ENCODE measurements at regions not wholly inside any gene's neighbourhood (a gene's known extent, or its start where the extent isn't known, plus 50 kb on each side); places are given as distances from the start of the nearest gene placed in this dataset.

DNA sequence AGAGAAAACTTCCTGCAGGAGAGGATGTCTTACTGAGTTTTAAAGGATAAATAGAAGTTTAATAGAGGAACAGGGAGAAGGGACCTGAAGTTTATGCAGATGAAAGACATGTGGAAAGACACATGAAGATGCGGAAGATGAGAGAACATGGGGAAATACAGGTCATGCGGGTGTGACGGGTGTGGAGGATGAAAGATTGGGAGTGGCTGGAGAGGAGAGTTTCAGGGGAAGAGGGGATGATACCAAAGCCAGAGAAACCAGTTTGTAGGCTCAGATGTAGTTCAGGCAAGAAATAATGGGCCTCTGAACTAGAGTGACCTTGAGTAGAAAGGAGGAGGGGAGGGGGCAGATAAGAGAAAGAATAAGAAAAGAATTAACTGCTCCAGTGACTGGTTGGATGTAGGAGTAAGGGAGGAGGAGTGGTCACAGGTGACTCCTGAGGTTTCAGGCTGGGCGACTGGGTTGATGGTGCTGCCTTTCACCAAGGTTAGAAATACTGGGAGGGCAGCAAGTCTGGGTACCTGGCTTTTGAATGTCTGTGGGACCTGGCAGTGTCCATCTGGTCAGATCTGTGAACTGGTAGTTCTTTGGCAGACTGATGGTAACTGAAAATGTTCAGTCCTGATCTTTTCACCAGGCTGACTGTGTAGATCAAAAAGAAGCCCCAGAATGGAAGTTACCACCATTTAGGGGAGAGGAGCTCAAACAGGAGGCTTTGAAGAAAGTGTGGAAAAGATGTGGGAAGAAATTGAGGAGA lies 69.4 kb downstream of the TET3 start:
- FAIRE-seq, result no peak
- no peak for DNase-seq (ENCODE audit: insufficient read length, low spot score)
- TF ChIP-seq TAF1 (IDR thresholded peaks at IDR 0.05; ENCODE audit: low read depth, low read length) (no peak), POLR2AphosphoS5 (IDR thresholded peaks at IDR 0.05; ENCODE audit: low read depth, low read length) (no peak)

DNA sequence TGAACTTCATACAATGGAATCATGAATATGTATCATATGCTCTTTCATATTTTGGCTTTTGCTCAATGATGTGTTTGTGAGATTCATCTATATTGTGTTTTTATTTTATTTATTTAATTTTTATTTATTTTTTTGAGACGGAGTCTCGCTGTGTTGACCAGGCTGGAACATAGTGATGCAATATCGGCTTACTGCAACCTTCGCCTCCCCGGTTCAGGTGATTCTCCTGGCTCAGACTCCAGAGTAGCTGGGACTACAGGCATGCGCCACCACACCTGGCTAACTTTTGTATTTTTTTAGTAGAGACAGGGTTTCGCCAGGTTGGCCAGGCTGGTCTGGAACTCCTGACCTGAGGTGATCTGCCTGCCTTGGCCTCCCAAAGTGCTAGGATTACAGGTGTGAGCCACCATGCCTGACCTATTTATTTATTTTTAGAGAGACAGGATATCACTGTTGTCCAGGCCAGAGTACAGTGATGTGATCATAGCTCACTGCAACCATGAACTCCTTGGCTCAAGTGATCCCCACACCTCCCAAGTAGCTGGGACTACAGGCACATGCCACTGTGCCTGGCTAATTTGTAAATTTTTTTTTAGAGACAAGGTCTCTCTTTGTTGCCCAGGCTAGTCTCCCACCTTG lies 74.5 kb downstream of the TET3 start:
- DNase-seq (ENCODE audit: insufficient read length, low spot score) (no peak), FAIRE-seq (no peak)
- TF ChIP-seq POLR2A (IDR thresholded peaks at IDR 0.05; ENCODE audit: low read depth, low read length), result no peak
- no peak for TF ChIP-seq POLR2AphosphoS5 (IDR thresholded peaks at IDR 0.05; ENCODE audit: low read depth, low read length)
- no peak for TF ChIP-seq SPI1 (IDR thresholded peaks at IDR 0.05; ENCODE audit: low read depth, low read length)
- TF ChIP-seq POU2F2 (IDR thresholded peaks at IDR 0.05; ENCODE audit: low read depth, low read length), result no peak
- no peak for TF ChIP-seq PAX5 (IDR thresholded peaks at IDR 0.05; ENCODE audit: insufficient read depth, low read length, severe bottlenecking)
- TF ChIP-seq TAF1 (IDR thresholded peaks at IDR 0.05; ENCODE audit: low read depth, low read length), result no peak

DNA sequence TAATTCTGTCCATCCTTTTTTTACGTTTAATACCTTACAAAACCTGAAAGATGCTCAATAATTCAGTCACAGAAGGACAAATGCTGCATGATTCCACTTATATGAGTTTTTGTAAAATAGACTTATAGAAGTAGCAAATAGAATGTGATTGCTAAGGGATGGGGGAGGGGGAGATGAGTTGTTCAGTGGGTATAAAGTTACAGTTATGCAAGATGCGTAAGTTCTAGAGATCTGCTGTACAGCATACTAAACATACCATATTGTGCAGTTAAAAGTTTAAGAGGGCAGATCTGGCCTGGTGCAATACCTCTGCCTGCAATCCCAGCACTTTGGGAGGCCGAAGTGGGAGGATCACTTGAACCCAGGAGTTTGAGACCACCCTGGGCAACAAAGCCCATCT lies 78.8 kb downstream of the TET3 start:
- FAIRE-seq, result peak; percentile 70
- DNase-seq (ENCODE audit: insufficient read length, low spot score), result no peak
- TF ChIP-seq TAF1 (IDR thresholded peaks at IDR 0.05; ENCODE audit: low read depth, low read length), result no peak

DNA sequence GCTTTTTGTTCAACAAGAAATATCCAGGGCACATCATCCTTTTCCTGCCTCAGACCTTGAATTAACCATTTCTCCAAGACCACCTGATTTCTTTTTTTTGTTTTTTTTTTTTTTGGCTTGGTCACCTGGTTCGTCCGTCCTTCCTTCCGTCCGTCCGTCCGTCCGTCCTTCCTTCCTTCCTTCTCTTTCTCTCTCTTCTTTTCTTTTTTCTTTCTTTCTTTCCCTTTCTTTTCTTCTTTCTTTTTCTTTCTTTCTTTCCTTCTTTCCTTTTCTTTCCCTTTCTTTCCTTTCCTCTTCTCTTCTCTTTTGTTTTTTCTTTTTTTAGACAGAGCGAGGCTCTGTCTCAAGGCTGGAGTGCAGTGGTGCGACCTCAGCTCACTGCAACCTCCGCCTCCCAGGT lies 80.7 kb downstream of the TET3 start:
- FAIRE-seq (no peak), DNase-seq (ENCODE audit: insufficient read length, low spot score) (no peak)
- no peak for TF ChIP-seq PAX5 (IDR thresholded peaks at IDR 0.05; ENCODE audit: insufficient read depth, low read length, severe bottlenecking)
- TF ChIP-seq SPI1 (IDR thresholded peaks at IDR 0.05; ENCODE audit: low read depth, low read length), result no peak
- no peak for TF ChIP-seq POLR2A (IDR thresholded peaks at IDR 0.05; ENCODE audit: low read depth, low read length)
- TF ChIP-seq TAF1 (IDR thresholded peaks at IDR 0.05; ENCODE audit: low read depth, low read length), result no peak
- no peak for TF ChIP-seq POU2F2 (IDR thresholded peaks at IDR 0.05; ENCODE audit: low read depth, low read length)
- no peak for TF ChIP-seq POLR2AphosphoS5 (IDR thresholded peaks at IDR 0.05; ENCODE audit: low read depth, low read length)

DNA sequence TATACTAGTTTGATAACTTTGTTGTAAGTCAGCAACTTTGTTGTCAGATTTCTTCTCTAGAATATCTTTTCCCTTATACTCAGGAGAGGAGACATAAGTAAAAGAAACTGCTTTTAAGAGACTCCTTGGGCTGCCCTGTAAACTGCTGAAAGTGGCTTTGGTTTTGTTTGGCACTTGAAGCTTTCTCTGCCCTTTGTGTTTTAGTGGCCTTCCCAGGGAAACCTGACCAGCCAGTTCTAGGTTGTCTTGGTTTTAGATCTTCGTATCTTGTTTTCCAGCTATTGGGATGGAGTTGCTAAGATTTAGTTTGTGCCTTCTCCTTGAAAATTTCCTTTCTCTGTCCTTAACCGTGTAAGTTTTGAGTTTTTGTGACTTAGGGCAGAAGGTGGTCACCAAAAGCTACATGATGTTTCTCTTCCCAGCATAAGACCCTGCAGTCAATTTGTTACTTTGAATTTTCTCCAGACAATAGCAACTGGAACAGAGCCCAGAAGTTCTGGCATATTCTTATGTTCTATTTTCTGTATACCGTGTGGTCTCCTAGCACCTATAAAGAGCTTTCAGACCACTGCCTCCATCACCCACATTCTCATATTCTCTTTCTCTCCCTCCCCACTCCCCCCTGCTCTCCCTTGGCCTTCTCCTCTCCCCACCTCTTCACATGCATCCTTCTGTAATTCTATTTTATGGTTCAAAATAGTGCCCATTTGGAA lies 81.1 kb downstream of the BOLA3 start:
- no peak for TF ChIP-seq POLR2A (IDR thresholded peaks at IDR 0.05; ENCODE audit: low read depth, low read length)
- TF ChIP-seq POLR2AphosphoS5 (IDR thresholded peaks at IDR 0.05; ENCODE audit: low read depth, low read length), result no peak
- no peak for TF ChIP-seq TAF1 (IDR thresholded peaks at IDR 0.05; ENCODE audit: low read depth, low read length)
- TF ChIP-seq POU2F2 (IDR thresholded peaks at IDR 0.05; ENCODE audit: low read depth, low read length), result no peak
- TF ChIP-seq PAX5 (IDR thresholded peaks at IDR 0.05; ENCODE audit: insufficient read depth, low read length, severe bottlenecking), result no peak
- no peak for TF ChIP-seq SPI1 (IDR thresholded peaks at IDR 0.05; ENCODE audit: low read depth, low read length)
- no peak for FAIRE-seq
- no peak for DNase-seq (ENCODE audit: insufficient read length, low spot score)

DNA sequence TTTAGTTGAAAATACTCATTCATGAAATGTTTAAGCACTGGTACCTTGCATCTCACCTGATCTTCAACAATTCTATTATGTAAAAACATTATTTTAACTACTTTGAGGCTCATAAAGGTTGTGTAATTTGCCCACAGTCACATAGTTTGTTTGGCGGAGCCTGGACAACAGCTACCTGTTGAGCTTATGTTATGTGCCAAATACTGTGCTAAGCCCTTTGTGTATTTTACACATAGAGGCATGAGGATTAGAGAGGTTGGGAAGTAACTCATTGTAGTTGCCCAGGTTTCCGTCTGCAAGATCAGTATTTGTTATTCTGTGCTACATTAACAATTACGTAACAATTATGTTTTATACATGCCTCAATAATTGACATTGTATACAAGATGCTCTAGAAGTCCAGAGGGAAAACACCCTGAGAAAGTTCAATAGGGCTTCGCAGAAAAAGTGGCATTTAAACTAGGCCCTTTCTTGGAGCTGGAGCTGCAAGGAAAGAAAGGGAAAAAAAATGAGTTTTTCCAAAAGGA lies 80.4 kb downstream of the BOLA3 start:
- DNase-seq (ENCODE audit: insufficient read length, low spot score) (no peak), FAIRE-seq (no peak)
- TF ChIP-seq PAX5 (IDR thresholded peaks at IDR 0.05; ENCODE audit: insufficient read depth, low read length, severe bottlenecking), result no peak
- no peak for TF ChIP-seq TAF1 (IDR thresholded peaks at IDR 0.05; ENCODE audit: low read depth, low read length)
- no peak for TF ChIP-seq POLR2A (IDR thresholded peaks at IDR 0.05; ENCODE audit: low read depth, low read length)
- no peak for TF ChIP-seq POLR2AphosphoS5 (IDR thresholded peaks at IDR 0.05; ENCODE audit: low read depth, low read length)
- no peak for TF ChIP-seq POU2F2 (IDR thresholded peaks at IDR 0.05; ENCODE audit: low read depth, low read length)
- no peak for TF ChIP-seq SPI1 (IDR thresholded peaks at IDR 0.05; ENCODE audit: low read depth, low read length)

DNA sequence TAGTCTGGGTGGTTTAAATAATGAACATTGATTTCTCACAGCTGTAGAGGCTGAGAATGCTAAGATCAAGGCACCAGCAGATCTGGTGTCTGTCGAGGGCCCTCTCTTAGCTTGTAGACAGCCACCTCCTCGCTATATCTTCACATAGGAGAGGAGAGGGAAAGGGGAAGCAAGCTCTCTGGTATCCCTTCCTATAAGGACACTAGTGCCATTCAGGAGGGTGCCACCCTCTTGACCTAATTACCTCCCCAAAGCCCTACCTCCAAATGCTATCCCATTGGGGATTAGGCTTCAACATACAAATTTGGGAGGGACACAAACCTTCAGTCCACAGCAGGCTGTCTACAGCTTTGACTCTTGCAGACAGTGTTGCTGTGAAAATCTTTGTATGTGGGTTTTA lies 76.7 kb downstream of the BOLA3 start:
- TF ChIP-seq PAX5 (IDR thresholded peaks at IDR 0.05; ENCODE audit: insufficient read depth, low read length, severe bottlenecking) (no peak), POU2F2 (IDR thresholded peaks at IDR 0.05; ENCODE audit: low read depth, low read length) (no peak), SPI1 (IDR thresholded peaks at IDR 0.05; ENCODE audit: low read depth, low read length) (no peak), POLR2AphosphoS5 (IDR thresholded peaks at IDR 0.05; ENCODE audit: low read depth, low read length) (no peak), POLR2A (IDR thresholded peaks at IDR 0.05; ENCODE audit: low read depth, low read length) (no peak), TAF1 (IDR thresholded peaks at IDR 0.05; ENCODE audit: low read depth, low read length) (no peak)
- FAIRE-seq, result no peak
- no peak for DNase-seq (ENCODE audit: insufficient read length, low spot score)

DNA sequence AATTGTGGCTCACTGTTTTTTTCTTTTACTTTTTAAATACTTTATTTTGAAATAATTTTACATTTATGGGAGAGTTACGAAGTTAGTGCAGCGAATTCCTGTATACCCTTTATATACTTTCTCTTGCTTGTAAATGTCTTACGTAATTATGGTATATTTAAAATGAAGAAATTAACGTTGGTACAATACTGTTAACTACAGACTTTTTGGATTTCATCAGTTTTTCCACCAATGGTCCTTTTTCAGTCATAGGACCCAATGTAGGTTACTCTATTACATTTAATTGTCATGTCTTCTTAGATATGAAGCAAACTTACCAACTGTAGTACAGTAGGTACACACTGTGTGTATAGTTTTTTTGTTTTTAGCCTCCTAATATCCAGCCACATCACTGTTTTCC lies 76.3 kb downstream of the BOLA3 start:
- FAIRE-seq (no peak), DNase-seq (ENCODE audit: insufficient read length, low spot score) (no peak)
- TF ChIP-seq SPI1 (IDR thresholded peaks at IDR 0.05; ENCODE audit: low read depth, low read length) (no peak), POU2F2 (IDR thresholded peaks at IDR 0.05; ENCODE audit: low read depth, low read length) (no peak), TAF1 (IDR thresholded peaks at IDR 0.05; ENCODE audit: low read depth, low read length) (no peak), POLR2AphosphoS5 (IDR thresholded peaks at IDR 0.05; ENCODE audit: low read depth, low read length) (no peak), PAX5 (IDR thresholded peaks at IDR 0.05; ENCODE audit: insufficient read depth, low read length, severe bottlenecking) (no peak), POLR2A (IDR thresholded peaks at IDR 0.05; ENCODE audit: low read depth, low read length) (no peak)

DNA sequence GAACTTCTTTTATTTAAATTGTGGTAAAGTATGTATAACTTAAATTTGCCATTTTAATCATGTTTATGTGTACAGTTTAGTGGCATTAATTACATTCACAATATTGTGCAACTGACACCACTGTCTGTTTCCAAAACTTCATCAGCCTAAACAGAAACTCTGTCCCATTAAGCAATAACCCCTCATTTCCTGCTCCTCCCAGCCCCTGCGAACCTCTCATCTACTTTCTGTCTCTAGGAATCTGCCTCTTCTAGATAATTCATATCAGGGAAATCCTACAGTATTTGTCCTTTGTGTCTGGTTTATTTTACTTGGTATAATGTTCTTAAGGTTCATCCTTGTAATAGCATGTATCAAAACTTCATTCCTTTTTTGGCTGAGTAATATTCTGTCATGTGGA lies 75.1 kb downstream of the BOLA3 start:
- FAIRE-seq, result no peak
- DNase-seq (ENCODE audit: insufficient read length, low spot score), result no peak
- TF ChIP-seq SPI1 (IDR thresholded peaks at IDR 0.05; ENCODE audit: low read depth, low read length) (no peak), PAX5 (IDR thresholded peaks at IDR 0.05; ENCODE audit: insufficient read depth, low read length, severe bottlenecking) (no peak), POU2F2 (IDR thresholded peaks at IDR 0.05; ENCODE audit: low read depth, low read length) (no peak), POLR2AphosphoS5 (IDR thresholded peaks at IDR 0.05; ENCODE audit: low read depth, low read length) (no peak)
